Fibroblast of gingiva (primary cell): ENCODE measurements at regions not wholly inside any gene's neighbourhood (a gene's known extent, or its start where the extent isn't known, plus 50 kb on each side); places are given as distances from the start of the nearest gene placed in this dataset.

Experiments used
- DNase-seq: peaks from one replicate; pipeline ENCODE4 v3.0.0-alpha.2; 2011; ENCODE audit warnings: low read depth

- no peak for DNase-seq
Measured at GRCh38 chr3:127108796-127109195, 84.1 kb upstream of the PRR23E start.

- DNase-seq, result no peak
Measured at GRCh38 chr3:127110982-127111693, 81.8 kb upstream of the PRR23E start.

GRCh38 chr3:127112796-127113570 is 79.9 kb upstream of the PRR23E start:
- DNase-seq, result no peak

GRCh38 chr3:127113571-127113891 is 79.4 kb upstream of the PRR23E start:
- no peak for DNase-seq

GRCh38 chr3:127114337-127115070 is 78.4 kb upstream of the PRR23E start:
- no peak for DNase-seq

- no peak for DNase-seq
Measured at GRCh38 chr3:127115691-127116351, 77.1 kb upstream of the PRR23E start.

DNA sequence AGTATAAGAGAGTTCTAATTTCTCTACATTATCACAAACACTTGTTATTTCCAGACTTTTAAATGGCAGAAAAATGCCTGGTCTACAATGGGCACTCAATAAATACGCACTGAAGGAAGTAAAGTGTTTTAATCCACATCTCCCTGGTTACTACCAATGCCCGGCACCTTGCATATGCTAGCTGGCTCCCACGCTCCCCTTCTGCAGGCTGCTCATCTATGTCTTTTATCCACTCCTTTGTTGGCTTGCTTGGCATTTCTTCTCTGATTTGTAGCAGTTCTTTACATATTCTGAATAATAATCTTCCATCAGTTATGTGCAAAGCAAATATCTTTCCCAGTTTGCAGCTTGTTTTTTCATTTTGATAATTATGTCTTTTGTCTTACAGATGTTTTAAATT is 74.6 kb upstream of the PRR23E start:
- no peak for DNase-seq

DNA sequence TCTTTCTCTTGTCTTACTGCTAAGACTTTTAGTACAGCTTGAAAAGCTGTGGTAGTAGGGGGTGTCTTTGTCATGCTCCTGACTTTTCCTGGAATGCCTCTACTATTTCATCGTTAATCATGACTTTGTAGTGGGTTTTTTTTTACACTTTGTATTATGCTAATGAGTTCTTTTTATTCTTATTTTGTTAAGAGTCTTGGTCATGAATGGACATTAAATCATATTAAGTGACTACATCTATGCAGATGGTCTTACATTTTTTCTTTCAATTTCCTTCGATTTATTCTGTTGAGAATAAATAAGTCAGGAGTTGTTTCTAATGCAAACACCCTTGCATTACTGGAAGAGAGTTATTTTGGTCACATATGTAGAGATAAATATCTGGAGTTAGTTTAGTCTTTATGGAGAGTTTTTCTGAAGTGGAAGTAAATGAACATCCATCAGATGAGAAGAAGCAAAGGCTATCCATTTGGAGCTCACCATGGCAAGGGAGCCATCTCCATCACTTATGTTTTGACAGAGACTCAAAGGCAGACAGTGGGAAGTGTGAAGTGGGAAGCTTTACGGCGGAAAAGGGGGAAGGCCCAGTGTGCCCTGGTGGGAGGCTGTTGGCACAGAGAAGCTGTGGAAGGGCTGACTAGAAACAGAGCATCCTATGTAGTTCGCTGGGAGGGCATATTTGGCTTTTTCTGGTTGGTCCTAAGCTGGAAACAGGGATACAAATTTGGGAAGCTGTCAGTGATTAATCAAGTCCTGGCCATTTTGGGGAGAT is 73.1 kb upstream of the PRR23E start:
- no peak for DNase-seq

GRCh38 chr3:127120851-127121647 is 71.9 kb upstream of the PRR23E start:
- DNase-seq, result no peak

GRCh38 chr3:127121885-127122284 is 71.0 kb upstream of the PRR23E start:
- DNase-seq, result no peak

- DNase-seq, result no peak
Measured at GRCh38 chr3:127123533-127123932, 69.4 kb upstream of the PRR23E start.

DNA sequence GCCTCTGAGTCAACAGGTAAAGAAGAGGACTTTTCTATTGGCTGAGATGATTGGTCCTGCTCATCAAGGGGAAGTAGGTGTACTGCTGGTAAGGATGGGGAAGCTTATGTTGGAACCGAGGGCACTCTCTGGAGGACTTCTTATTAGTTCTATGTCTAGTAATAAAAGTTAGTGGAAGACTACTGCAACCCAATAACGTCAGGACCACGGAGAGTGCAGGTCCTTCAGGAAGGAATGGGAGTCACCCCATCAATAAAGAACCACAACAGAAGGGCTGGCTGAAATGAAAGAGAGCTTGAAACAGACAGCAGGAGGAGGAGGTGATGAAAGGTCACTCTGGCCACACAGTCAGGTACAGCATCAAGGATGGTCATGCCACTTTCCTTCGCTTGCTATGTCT is 68.8 kb upstream of the PRR23E start:
- no peak for DNase-seq

DNA sequence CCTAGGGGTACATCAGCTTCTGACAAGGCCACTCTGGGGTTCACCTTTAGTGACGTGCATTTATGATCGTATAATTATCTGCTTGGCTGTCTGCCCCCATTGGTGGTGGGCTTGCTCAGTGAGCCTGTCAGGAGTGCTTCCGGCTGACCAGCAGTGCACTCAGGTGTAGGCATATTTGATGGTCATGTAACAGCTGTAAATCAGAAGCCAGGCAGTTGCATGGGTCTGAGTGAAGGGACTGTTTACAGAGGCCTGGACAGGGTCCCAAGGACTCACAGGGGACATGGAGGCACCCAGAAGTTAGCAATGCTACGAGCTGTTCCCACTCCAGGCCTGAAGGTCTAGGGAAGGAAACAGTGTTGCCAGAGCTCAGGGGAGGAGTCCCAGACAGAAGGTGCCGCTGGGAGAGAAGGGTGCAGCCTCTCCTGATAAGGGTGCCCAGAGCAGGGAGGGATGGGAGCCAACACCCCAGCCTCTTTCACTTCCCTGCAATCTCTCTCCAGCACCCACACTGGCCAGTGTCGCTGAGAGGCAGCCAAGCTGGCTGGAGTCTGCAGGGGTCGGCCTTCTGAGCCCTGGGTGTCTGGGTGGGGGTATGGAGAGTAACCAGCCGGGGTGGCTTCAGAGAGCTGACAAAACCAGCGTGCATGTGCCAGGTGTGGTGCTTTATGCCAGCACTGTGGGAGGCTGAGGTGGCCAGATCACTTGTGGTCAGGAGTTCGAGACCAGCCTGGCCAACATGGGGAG is 61.3 kb upstream of the PRR23E start:
- no peak for DNase-seq

DNA sequence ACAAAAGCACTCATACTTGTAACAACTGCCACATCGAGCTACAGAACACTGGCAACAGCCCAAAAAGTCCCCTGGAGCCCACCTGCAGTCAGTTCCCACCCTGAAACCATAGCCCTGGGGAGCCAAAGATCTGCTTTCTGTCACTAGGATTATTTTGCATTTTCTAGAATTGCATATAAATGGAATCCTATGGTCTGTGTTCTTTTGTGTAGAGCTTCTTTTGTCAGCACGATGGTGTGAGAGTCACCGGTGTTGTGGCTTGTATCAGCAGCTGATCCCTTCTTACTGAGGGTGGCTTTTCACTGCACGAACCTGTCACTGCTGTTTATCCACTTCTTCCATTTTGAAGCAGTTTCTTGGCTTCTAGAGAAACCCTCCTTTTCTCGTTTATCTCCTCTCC is 60.1 kb upstream of the PRR23E start:
- no peak for DNase-seq

- DNase-seq, result no peak
Measured at GRCh38 chr3:127133971-127134370, 59.0 kb upstream of the PRR23E start.

DNA sequence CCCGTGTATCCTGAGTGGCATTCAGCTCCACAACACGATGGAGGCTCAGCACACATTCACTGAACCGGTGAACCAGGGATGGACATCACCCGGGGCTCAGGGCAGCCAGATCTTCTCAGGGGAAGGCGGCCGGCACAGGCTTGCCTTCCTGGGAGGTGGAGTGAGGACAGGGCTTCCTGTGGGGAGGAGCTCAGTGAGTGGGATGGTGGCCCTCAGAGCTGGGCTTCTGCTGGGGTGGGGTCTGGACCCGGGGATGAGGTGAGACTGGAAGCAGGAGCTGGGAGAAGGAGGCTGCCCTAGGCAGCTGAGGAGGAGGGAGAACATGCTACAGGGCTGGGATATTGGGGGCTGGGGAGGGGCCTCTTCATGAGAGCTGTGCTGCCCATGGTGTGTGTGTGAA is 58.5 kb upstream of the PRR23E start:
- DNase-seq, result no peak

DNA sequence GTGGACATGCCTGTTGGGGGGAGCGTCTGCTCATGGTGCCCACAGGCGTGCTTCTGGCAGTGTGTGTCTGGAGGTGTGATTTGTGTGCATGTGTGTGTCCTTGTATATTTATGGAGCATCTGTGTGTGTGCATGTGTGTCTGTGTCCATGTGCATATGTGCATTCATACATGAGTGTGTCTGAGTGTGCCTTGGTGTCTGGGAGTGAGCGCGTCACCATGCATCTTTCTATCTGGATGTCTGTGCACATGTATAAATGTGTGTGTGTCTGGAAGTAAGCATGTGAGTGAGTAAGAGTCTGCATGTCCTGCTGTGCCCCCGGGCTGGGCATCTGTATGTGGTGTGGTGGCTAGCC is 58.1 kb upstream of the PRR23E start:
- DNase-seq, result no peak

DNA sequence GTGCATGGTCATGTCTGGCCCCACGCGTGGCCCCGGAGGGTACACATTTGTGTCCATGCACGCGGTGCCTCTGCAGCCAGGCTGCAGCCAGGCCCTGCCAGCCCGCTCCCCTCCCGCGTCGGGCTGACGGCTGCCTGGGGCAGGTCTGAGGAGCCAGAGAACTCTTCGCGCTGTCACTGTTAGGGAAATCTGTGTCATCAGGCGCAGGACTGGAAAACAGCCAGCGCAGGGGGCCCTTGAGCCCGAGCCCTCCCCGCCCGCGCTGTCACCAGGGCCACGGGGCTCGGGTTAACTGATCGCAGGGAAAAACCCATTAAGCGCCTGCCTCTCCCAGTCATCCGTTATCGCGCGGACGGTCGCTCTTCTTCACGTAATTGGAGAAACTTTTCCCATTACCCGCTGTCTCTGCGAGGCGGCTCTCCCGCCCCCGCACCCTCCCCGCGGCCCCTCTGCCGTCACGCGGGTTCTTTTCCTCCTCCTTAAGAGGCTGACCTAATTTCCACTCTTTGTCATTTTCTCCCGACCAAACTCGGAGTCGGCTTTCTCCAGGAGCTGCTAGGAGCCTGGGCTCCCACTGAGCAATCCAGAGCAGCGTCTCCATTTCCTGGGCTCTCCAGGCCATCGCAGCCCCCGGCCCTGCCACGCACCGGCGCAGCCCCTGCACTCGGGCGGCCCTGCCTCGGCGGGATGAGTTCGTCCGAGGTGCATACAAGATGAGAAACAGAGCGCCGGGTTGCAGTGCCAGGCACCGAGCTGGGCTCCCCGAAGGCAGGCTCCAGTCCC is 57.5 kb upstream of the PRR23E start:
- no peak for DNase-seq

GRCh38 chr3:127136024-127136600 is 56.8 kb upstream of the PRR23E start:
- no peak for DNase-seq
